ELF-1 (cell line): ENCODE measurements at regions not wholly inside any gene's neighbourhood (a gene's known extent, or its start where the extent isn't known, plus 50 kb on each side); places are given as distances from the start of the nearest gene placed in this dataset.
A peak's percentile ranks its signal among the peaks of the same experiment; 100 is the strongest.
"Not testable (repeated sequence)": the region's sequence is repeated elsewhere in the genome, so short reads cannot be mapped to it uniquely, and the experiment has no call there.

ENCODE experiments used
- DNase-seq: peaks from one replicate; pipeline ENCODE4 v3.0.0-alpha.2; 2016; ENCODE audit warnings: low read depth, low spot score

GRCh38 chr16:8068225-8068624 is 522.1 kb downstream of the TMEM114 start:
- not testable (repeated sequence) for DNase-seq

GRCh38 chr16:8063159-8063558 is 527.2 kb downstream of the TMEM114 start:
- no peak for DNase-seq

- DNase-seq = no peak
Observed at GRCh38 chr16:8062677-8063076, 527.6 kb downstream of the TMEM114 start.

GRCh38 chr16:8055761-8056160 is 534.5 kb downstream of the TMEM114 start:
- DNase-seq = no peak

GRCh38 chr16:8053437-8053836 is 536.9 kb downstream of the TMEM114 start:
- DNase-seq = no peak

GRCh38 chr16:8048433-8048832 is 541.9 kb downstream of the TMEM114 start:
- DNase-seq = no peak

- DNase-seq = no peak
Observed at GRCh38 chr16:8047736-8048135, 542.6 kb downstream of the TMEM114 start.

- no peak for DNase-seq
Observed at GRCh38 chr16:8044796-8045195, 545.5 kb downstream of the TMEM114 start.

GRCh38 chr16:8032406-8032805 is 557.9 kb downstream of the TMEM114 start:
- no peak for DNase-seq

GRCh38 chr16:8030004-8030403 is 560.3 kb downstream of the TMEM114 start:
- not testable (repeated sequence) for DNase-seq

GRCh38 chr16:8026450-8026849 is 563.9 kb downstream of the TMEM114 start:
- DNase-seq = peak; percentile 24

- no peak for DNase-seq
Observed at GRCh38 chr16:8023326-8023725, 567.0 kb downstream of the TMEM114 start.

- DNase-seq = no peak
Observed at GRCh38 chr16:8005096-8005860, 585.0 kb downstream of the TMEM114 start.

- DNase-seq = no peak
Observed at GRCh38 chr16:7998789-7999453, 591.4 kb downstream of the TMEM114 start.

GRCh38 chr16:7997966-7998365 is 592.3 kb downstream of the TMEM114 start:
- DNase-seq = no peak

- DNase-seq = no peak
Observed at GRCh38 chr16:7992616-7993015, 597.7 kb downstream of the TMEM114 start.

GRCh38 chr16:7990626-7991260 is 599.6 kb downstream of the TMEM114 start:
- no peak for DNase-seq

GRCh38 chr16:7983676-7984075 is 606.6 kb downstream of the TMEM114 start:
- DNase-seq = no peak

GRCh38 chr16:7980133-7980483 is 610.2 kb downstream of the TMEM114 start:
- no peak for DNase-seq

- DNase-seq = peak; percentile 4
Observed at GRCh38 chr16:7979448-7980132, 610.7 kb downstream of the TMEM114 start.

GRCh38 chr16:7976563-7976962 is 613.7 kb downstream of the TMEM114 start:
- no peak for DNase-seq

- DNase-seq = no peak
Observed at GRCh38 chr16:7976125-7976524, 614.2 kb downstream of the TMEM114 start.
